NB4 (cell line): ENCODE measurements at regions not wholly inside any gene's neighbourhood (a gene's known extent, or its start where the extent isn't known, plus 50 kb on each side); places are given as distances from the start of the nearest gene placed in this dataset.

Experiments
- DNase-seq: peaks from one replicate; pipeline ENCODE4 v3.0.0; 2010; ENCODE audit warnings: low read depth
- H3K4me3 ChIP-seq: one replicate; pipeline ENCODE4 v1.5.1; 2011; ENCODE audit warnings: mild to moderate bottlenecking, low read depth, low read length, moderate library complexity
- MYC ChIP-seq: IDR thresholded peaks from 2 replicates; pipeline ENCODE4 v1.6.1; 2011; ENCODE audit warnings: low read depth, low read length
- POLR2A ChIP-seq: IDR thresholded peaks from 2 replicates; pipeline ENCODE4 v1.6.1; 2011; ENCODE audit warnings: mild to moderate bottlenecking; ENCODE audit not compliant: insufficient read length; ENCODE audit errors: extremely low read depth
- TF ChIP-seq, protein P1 (sequence below): IDR thresholded peaks from one replicate; pipeline ENCODE4 v1.5.1; 2012; ENCODE audit warnings: low read depth, low read length
- TF ChIP-seq, protein P2 (sequence below): IDR thresholded peaks from 2 replicates; pipeline ENCODE4 v1.6.1; 2011; ENCODE audit warnings: low read depth, low read length

DNA sequence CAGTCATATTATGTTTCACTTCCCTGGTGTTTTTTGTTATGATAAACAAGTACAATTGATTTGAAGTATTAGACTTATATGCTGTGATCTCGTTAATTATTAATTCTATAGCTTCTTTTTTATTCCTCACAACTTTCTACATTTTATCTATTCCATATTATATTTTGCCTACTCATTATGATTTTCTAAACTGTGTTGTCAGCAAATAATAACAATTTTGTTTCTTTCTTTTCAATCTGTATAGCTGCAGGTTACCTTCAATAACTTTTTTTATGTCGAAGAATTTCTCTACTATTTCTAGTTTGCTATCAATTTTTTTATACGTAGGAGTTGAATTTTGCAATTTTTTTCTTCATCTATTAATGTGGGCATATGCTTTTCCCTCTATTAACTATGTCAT is 304.4 kb downstream of the PCDH17 start:
- TF ChIP-seq POLR2A = no peak
- TF ChIP-seq, protein P1, sequence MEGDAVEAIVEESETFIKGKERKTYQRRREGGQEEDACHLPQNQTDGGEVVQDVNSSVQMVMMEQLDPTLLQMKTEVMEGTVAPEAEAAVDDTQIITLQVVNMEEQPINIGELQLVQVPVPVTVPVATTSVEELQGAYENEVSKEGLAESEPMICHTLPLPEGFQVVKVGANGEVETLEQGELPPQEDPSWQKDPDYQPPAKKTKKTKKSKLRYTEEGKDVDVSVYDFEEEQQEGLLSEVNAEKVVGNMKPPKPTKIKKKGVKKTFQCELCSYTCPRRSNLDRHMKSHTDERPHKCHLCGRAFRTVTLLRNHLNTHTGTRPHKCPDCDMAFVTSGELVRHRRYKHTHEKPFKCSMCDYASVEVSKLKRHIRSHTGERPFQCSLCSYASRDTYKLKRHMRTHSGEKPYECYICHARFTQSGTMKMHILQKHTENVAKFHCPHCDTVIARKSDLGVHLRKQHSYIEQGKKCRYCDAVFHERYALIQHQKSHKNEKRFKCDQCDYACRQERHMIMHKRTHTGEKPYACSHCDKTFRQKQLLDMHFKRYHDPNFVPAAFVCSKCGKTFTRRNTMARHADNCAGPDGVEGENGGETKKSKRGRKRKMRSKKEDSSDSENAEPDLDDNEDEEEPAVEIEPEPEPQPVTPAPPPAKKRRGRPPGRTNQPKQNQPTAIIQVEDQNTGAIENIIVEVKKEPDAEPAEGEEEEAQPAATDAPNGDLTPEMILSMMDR = no peak
- TF ChIP-seq, protein P2, sequence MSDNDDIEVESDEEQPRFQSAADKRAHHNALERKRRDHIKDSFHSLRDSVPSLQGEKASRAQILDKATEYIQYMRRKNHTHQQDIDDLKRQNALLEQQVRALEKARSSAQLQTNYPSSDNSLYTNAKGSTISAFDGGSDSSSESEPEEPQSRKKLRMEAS = no peak
- H3K4me3 ChIP-seq = no peak overlapping the region
- DNase-seq = no peak

DNA sequence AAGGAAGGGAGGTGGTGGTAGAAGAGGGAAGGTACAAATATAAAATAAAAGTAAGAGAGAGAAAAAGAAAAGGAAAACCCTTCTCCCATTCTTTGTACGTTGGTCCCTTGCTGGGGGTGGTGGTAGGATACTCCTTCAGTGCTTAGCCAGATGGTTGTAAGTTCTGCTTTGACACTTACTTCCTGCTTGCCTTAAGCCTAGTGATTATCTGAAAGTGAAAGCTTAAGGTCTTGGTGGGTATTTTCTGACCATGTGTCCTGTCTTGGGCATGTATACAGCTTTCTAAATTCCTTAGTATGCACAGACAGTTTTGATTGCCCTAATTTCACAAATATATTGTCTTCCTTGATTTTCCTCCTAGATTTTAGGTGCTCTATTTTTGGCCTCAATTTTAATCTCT is 314.8 kb downstream of the PCDH17 start:
- TF ChIP-seq, protein P1 = no peak
- TF ChIP-seq POLR2A (no peak), MYC (no peak)
- TF ChIP-seq, protein P2 = no peak
- DNase-seq = no peak
- no peak overlapping the region for H3K4me3 ChIP-seq

DNA sequence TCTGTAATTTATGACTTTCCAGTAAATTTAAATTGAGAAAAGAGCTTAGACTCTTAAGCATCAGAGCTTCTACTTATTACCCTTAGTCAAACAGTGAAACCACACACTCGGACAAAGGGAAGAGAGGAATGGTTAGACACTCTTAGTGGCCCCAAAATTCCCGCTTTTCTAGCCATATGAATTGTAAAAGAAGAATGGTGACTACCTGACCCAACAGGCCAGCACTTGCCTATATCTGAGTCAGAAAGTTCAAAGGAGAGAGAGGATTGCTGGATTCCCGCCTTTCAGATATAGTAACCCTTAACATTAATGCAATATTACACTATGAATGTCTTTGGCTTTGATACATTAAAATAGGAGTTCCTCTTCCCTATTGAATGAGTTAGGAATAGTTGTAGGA is 317.3 kb downstream of the PCDH17 start:
- H3K4me3 ChIP-seq = no peak overlapping the region
- TF ChIP-seq, protein P1 = no peak
- TF ChIP-seq, protein P2 = no peak
- TF ChIP-seq POLR2A (no peak), MYC (no peak)
- DNase-seq = no peak

DNA sequence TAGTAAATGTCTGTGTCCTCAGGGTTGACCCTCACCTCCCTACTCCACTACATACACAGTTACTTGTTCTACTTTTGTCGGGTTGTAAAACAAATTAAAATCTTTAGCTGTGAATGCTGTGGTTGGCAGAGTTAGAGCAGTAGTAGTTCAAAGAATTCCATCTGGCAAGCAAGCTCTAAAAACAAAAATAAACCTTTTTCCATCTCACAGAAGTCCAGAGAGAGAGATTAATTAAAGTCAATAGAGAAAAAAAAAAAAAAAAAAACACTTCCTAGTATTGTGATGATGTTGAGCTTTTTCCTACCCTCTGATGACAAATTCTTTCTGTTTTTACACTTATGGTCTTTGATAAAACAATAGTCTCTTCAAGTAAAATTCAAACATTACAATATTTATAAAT is 338.4 kb downstream of the PCDH17 start:
- TF ChIP-seq, protein P1 = no peak
- TF ChIP-seq MYC (no peak), POLR2A (no peak)
- TF ChIP-seq, protein P2 = no peak
- no peak for DNase-seq

DNA sequence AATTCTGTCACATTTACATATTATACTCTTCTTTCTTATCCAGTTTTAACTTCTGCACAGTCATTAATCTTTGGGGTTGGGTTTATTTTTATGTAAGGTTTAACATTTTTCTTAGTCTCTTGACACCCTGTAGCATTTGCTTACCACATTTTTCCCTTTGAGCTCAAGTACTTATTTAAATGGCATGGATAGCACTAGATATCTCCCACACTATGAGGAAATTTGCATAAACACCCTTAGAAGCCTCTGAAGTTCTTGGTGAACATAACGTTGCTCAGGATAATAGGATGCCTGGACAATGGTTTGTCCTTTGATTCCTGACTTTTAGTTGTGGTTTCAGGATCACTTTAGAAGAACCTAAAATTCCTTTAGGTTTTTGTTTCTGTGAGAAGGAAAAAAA is 338.9 kb downstream of the PCDH17 start:
- H3K4me3 ChIP-seq = no peak overlapping the region
- no peak for DNase-seq
- TF ChIP-seq, protein P1 = no peak
- TF ChIP-seq, protein P2 = no peak
- TF ChIP-seq MYC = no peak
- TF ChIP-seq POLR2A = no peak

More for the DNA sequence above, 338.4 kb downstream of the PCDH17 start:
- H3K4me3 ChIP-seq = no peak overlapping the region

DNA sequence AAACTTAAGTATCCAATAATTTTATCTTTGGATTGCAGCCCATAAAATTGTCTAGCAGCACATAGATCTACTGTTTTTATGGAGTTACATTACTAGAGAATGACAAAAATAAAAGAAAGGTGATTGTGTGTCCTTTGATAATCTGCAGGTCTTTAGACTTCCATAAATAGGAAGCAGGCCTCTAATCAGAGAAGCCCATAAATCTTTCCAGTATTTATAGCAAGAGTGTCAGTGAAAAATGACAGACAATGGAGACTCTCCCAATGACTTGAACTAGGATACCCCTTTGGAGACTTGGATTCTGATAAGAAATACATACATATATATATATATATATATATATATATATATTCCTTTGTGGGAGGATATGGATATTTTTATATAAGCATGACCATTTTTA is 351.2 kb downstream of the PCDH17 start:
- no peak overlapping the region for H3K4me3 ChIP-seq
- DNase-seq = no peak
- TF ChIP-seq MYC (no peak), POLR2A (no peak)
- TF ChIP-seq, protein P1 = no peak
- TF ChIP-seq, protein P2 = no peak
